GM03348 (cell line): ENCODE measurements at regions not wholly inside any gene's neighbourhood (a gene's known extent, or its start where the extent isn't known, plus 50 kb on each side); places are given as distances from the start of the nearest gene placed in this dataset.

ENCODE experiments used
- DNase-seq: peaks from one replicate; pipeline ENCODE4 v3.0.0; 2012; ENCODE audit warnings: low spot score

GRCh38 chr14:76551906-76552305, 176.0 kb downstream of the ESRRB start:
- no peak for DNase-seq

GRCh38 chr14:76564471-76565422, 188.8 kb downstream of the ESRRB start:
- DNase-seq: no peak

GRCh38 chr14:76566439-76566838, 190.5 kb downstream of the ESRRB start:
- DNase-seq: no peak

- no peak for DNase-seq
Measured at GRCh38 chr14:76574416-76575095, 186.7 kb upstream of the VASH1 start.

GRCh38 chr14:76575108-76575507, 186.2 kb upstream of the VASH1 start:
- DNase-seq: no peak

GRCh38 chr14:76576047-76576741, 185.1 kb upstream of the VASH1 start:
- no peak for DNase-seq

GRCh38 chr14:76577090-76577489, 184.2 kb upstream of the VASH1 start:
- no peak for DNase-seq

- DNase-seq: no peak
Measured at GRCh38 chr14:76577837-76578236, 183.4 kb upstream of the VASH1 start.

GRCh38 chr14:76580399-76580798, 180.9 kb upstream of the VASH1 start:
- DNase-seq: no peak

GRCh38 chr14:76580967-76581366, 180.3 kb upstream of the VASH1 start:
- DNase-seq: no peak

- no peak for DNase-seq
Measured at GRCh38 chr14:76581592-76581991, 179.7 kb upstream of the VASH1 start.

GRCh38 chr14:76582447-76582846, 178.8 kb upstream of the VASH1 start:
- no peak for DNase-seq

GRCh38 chr14:76583174-76583573, 178.1 kb upstream of the VASH1 start:
- no peak for DNase-seq

GRCh38 chr14:76583805-76584204, 177.5 kb upstream of the VASH1 start:
- no peak for DNase-seq

GRCh38 chr14:76584271-76584702, 177.0 kb upstream of the VASH1 start:
- no peak for DNase-seq

- DNase-seq: no peak
Measured at GRCh38 chr14:76585616-76586015, 175.7 kb upstream of the VASH1 start.

- DNase-seq: no peak
Measured at GRCh38 chr14:76589246-76589645, 172.0 kb upstream of the VASH1 start.

GRCh38 chr14:76591266-76591665, 170.0 kb upstream of the VASH1 start:
- DNase-seq: no peak

GRCh38 chr14:76595266-76595665, 166.0 kb upstream of the VASH1 start:
- no peak for DNase-seq

- DNase-seq: no peak
Measured at GRCh38 chr14:76597387-76597786, 163.9 kb upstream of the VASH1 start.

GRCh38 chr14:76599141-76599540, 162.1 kb upstream of the VASH1 start:
- DNase-seq: no peak

- DNase-seq: no peak
Measured at GRCh38 chr14:76599559-76600287, 161.5 kb upstream of the VASH1 start.
